Upper lobe of left lung (tissue), 4 donors: ENCODE measurements at regions not wholly inside any gene's neighbourhood (a gene's known extent, or its start where the extent isn't known, plus 50 kb on each side); places are given as distances from the start of the nearest gene placed in this dataset.

Experiments
- POLR2A ChIP-seq, 4 donors: fragments of 450-650 bp; IDR thresholded peaks; one replicate each; pipeline ENCODE4 v1.5.1; 2016 to 2017; ENCODE audit warnings: antibody characterized with exemption in 4 of 4, mild to moderate bottlenecking in 2 of 4
- POLR2AphosphoS5 ChIP-seq, 2 donors: sonication (generic); formaldehyde crosslinking; IDR thresholded peaks; one replicate each; pipeline ENCODE4 v1.5.1; 2017; ENCODE audit warnings: antibody characterized with exemption in 2 of 2
- TF ChIP-seq, protein P1 (sequence below), 6 experiments: fragments of 450-650 bp in 4 of 6; fragments of 200-600 bp in 2 of 6; sonication (generic) in 2 of 6; IDR thresholded peaks; one replicate each; pipeline ENCODE4 v1.5.1; 2016 to 2019; ENCODE audit warnings: antibody characterized with exemption in 6 of 6

- TF ChIP-seq, protein P1, sequence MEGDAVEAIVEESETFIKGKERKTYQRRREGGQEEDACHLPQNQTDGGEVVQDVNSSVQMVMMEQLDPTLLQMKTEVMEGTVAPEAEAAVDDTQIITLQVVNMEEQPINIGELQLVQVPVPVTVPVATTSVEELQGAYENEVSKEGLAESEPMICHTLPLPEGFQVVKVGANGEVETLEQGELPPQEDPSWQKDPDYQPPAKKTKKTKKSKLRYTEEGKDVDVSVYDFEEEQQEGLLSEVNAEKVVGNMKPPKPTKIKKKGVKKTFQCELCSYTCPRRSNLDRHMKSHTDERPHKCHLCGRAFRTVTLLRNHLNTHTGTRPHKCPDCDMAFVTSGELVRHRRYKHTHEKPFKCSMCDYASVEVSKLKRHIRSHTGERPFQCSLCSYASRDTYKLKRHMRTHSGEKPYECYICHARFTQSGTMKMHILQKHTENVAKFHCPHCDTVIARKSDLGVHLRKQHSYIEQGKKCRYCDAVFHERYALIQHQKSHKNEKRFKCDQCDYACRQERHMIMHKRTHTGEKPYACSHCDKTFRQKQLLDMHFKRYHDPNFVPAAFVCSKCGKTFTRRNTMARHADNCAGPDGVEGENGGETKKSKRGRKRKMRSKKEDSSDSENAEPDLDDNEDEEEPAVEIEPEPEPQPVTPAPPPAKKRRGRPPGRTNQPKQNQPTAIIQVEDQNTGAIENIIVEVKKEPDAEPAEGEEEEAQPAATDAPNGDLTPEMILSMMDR (IDR thresholded peaks at IDR 0.05): no peak
- no peak for TF ChIP-seq POLR2AphosphoS5 (IDR thresholded peaks at IDR 0.05)
- no peak for TF ChIP-seq POLR2A (IDR thresholded peaks at IDR 0.05)
These were observed 177.8 kb downstream of the SOX11 start for GRCh38 chr2:5869936-5870335.
